ENCODE measurements at regions not wholly inside any gene's neighbourhood (a gene's known extent, or its start where the extent isn't known, plus 50 kb on each side); places are given as distances from the start of the nearest gene placed in this dataset.
"Not testable (repeated sequence)": the region's sequence is repeated elsewhere in the genome, so short reads cannot be mapped to it uniquely, and the experiment has no call there.

GRCh38 chrX:42195506-42195905 lies 272.2 kb upstream of the CASK start:
- no peaks in the 10 kb centered on the region for H3K36me3 Mint-ChIP-seq (ENCODE audit: low read depth)
- H3K4me3 Mint-ChIP-seq: no peak overlapping the region
- H3K27me3 Mint-ChIP-seq (ENCODE audit: low read depth, poor library complexity): no peaks in the 10 kb centered on the region
- no peak overlapping the region for H3K27ac Mint-ChIP-seq
- TF ChIP-seq, protein P1, sequence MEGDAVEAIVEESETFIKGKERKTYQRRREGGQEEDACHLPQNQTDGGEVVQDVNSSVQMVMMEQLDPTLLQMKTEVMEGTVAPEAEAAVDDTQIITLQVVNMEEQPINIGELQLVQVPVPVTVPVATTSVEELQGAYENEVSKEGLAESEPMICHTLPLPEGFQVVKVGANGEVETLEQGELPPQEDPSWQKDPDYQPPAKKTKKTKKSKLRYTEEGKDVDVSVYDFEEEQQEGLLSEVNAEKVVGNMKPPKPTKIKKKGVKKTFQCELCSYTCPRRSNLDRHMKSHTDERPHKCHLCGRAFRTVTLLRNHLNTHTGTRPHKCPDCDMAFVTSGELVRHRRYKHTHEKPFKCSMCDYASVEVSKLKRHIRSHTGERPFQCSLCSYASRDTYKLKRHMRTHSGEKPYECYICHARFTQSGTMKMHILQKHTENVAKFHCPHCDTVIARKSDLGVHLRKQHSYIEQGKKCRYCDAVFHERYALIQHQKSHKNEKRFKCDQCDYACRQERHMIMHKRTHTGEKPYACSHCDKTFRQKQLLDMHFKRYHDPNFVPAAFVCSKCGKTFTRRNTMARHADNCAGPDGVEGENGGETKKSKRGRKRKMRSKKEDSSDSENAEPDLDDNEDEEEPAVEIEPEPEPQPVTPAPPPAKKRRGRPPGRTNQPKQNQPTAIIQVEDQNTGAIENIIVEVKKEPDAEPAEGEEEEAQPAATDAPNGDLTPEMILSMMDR (IDR thresholded peaks at IDR 0.05): no peak
- no peaks in the 10 kb centered on the region for H3K4me1 Mint-ChIP-seq
- no peak for DNase-seq
- peaks cover 15% of the 10 kb centered on the region for H3K9me3 Mint-ChIP-seq

DNA sequence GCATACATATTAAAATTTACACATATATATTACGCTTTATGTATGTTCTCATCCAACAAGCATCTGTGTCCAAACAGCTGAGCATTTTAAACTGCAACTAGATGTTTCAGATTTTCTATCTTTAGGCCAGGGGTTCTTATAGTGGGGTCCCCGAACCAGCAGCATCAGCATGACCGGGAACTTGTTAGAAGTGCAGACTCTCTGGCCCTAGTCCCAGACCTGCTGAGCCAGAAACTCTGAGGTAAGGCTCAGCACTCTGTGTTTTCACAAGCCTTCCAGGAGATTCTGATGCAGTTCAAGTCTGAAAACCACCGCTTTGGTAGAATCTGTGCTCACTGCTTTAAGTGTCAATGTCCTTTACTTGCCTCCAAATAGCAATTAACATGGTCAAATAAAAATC lies 266.2 kb upstream of the CASK start:
- TF ChIP-seq, protein P1 (IDR thresholded peaks at IDR 0.05): no peak
- H3K27me3 Mint-ChIP-seq (ENCODE audit: low read depth, poor library complexity): peaks cover 3% of the 10 kb centered on the region

GRCh38 chrX:42188730-42189129 lies 265.4 kb upstream of the CASK start:
- TF ChIP-seq, protein P1 (IDR thresholded peaks at IDR 0.05): no peak
- peaks cover 3% of the 10 kb centered on the region for H3K27me3 Mint-ChIP-seq (ENCODE audit: low read depth, poor library complexity)
- peaks cover 15% of the 10 kb centered on the region for H3K9me3 Mint-ChIP-seq
- H3K4me1 Mint-ChIP-seq: peaks cover 12% of the 10 kb centered on the region
- H3K36me3 Mint-ChIP-seq (ENCODE audit: low read depth): no peaks in the 10 kb centered on the region
- H3K4me3 Mint-ChIP-seq: no peak overlapping the region
- DNase-seq: no peak
- no peak overlapping the region for H3K27ac Mint-ChIP-seq

More for the DNA sequence above, 266.2 kb upstream of the CASK start:
- Mint-ChIP-seq H3K27ac (no peak overlapping the region), H3K36me3 (ENCODE audit: low read depth) (no peaks in the 10 kb centered on the region), H3K4me3 (no peak overlapping the region), H3K9me3 (peaks cover 15% of the 10 kb centered on the region), H3K4me1 (peaks cover 12% of the 10 kb centered on the region)
- DNase-seq: no peak

GRCh38 chrX:42176789-42177188 lies 253.4 kb upstream of the CASK start:
- H3K36me3 Mint-ChIP-seq (ENCODE audit: low read depth): no peaks in the 10 kb centered on the region
- no peak overlapping the region for H3K27ac Mint-ChIP-seq
- H3K9me3 Mint-ChIP-seq: peaks cover 4% of the 10 kb centered on the region
- peaks cover 6% of the 10 kb centered on the region for H3K4me1 Mint-ChIP-seq
- TF ChIP-seq, protein P1 (IDR thresholded peaks at IDR 0.05): no peak
- no peaks in the 10 kb centered on the region for H3K27me3 Mint-ChIP-seq (ENCODE audit: low read depth, poor library complexity)
- no peak overlapping the region for H3K4me3 Mint-ChIP-seq
- no peak for DNase-seq

DNA sequence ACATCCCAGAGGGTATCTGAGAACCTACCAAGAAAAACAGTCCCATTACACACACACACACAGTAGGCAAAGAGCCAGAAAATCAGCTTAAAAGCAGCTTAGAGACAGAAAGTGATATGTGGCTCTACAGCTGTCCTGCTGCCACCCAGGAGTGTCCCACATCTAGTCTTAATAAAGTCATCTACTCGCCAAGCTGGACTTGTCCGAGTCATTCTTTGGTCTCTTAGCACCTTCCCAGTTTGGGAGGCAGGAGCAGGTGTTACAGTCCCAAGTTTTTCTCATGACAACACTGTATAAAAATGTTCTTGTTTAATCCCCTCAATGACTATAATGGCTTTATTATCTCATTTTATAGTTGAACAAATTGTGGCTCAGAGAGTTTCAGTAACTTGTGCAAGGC lies 252.5 kb upstream of the CASK start:
- Mint-ChIP-seq H3K27ac (no peak overlapping the region), H3K27me3 (ENCODE audit: low read depth, poor library complexity) (no peaks in the 10 kb centered on the region), H3K4me1 (no peaks in the 10 kb centered on the region), H3K9me3 (peaks cover 4% of the 10 kb centered on the region), H3K36me3 (ENCODE audit: low read depth) (no peaks in the 10 kb centered on the region), H3K4me3 (no peak overlapping the region)
- TF ChIP-seq, protein P1 (IDR thresholded peaks at IDR 0.05): no peak
- DNase-seq: no peak

- not testable (repeated sequence) for DNase-seq; H3K27me3 Mint-ChIP-seq (ENCODE audit: low read depth, poor library complexity); H3K27ac Mint-ChIP-seq; H3K4me1 Mint-ChIP-seq; H3K4me3 Mint-ChIP-seq
- H3K9me3 Mint-ChIP-seq: peaks cover 59% of the 10 kb centered on the region
- H3K36me3 Mint-ChIP-seq (ENCODE audit: low read depth): peaks cover 22% of the 10 kb centered on the region
Measured at GRCh38 chrX:42157923-42158322, 234.6 kb upstream of the CASK start.
